ENCODE measurements at regions not wholly inside any gene's neighbourhood (a gene's known extent, or its start where the extent isn't known, plus 50 kb on each side); places are given as distances from the start of the nearest gene placed in this dataset.

DNA sequence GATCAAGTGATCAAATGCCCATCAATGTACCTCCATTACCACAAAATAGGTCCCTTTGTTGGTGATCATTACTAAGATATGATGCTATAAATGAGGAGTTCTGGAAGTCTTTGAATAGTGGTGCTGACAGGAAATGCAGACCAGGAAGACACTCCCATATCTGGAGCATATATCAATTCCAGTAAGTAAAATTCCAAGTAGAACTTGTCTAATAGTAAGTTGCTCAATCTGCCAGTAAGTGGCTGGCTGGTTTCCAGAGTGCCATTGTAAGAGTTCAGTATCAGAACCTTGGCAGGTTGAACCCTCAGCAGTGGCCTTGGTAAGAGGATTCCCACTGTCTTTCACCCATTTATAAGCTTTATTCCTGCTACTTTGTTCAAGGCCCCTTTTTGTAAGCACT lies 379.9 kb upstream of the RBMS3 start:
- no TSS peak for BruUV-seq (replicated peaks)
- H3K4me1 Mint-ChIP-seq (ENCODE audit: low read depth, unreplicated experiment): no peaks in the 10 kb centered on the region
- intact Hi-C loops (cut with micrococcal nuclease; ENCODE audit: unreplicated experiment): no loop called here
- H3K4me3 Mint-ChIP-seq (ENCODE audit: low read depth, unreplicated experiment): no peak overlapping the region
- H3K27ac Mint-ChIP-seq (ENCODE audit: unreplicated experiment): no peak overlapping the region
- no peaks in the 10 kb centered on the region for H3K9me3 Mint-ChIP-seq (ENCODE audit: low read depth, unreplicated experiment)
- CTCF ChIA-PET: no interaction called here
- H3K36me3 Mint-ChIP-seq (ENCODE audit: insufficient read depth, unreplicated experiment): no peaks in the 10 kb centered on the region
- no peak for DNase-seq
- no peaks in the 10 kb centered on the region for H3K27me3 Mint-ChIP-seq (ENCODE audit: unreplicated experiment)
- TF ChIP-seq, protein P1, sequence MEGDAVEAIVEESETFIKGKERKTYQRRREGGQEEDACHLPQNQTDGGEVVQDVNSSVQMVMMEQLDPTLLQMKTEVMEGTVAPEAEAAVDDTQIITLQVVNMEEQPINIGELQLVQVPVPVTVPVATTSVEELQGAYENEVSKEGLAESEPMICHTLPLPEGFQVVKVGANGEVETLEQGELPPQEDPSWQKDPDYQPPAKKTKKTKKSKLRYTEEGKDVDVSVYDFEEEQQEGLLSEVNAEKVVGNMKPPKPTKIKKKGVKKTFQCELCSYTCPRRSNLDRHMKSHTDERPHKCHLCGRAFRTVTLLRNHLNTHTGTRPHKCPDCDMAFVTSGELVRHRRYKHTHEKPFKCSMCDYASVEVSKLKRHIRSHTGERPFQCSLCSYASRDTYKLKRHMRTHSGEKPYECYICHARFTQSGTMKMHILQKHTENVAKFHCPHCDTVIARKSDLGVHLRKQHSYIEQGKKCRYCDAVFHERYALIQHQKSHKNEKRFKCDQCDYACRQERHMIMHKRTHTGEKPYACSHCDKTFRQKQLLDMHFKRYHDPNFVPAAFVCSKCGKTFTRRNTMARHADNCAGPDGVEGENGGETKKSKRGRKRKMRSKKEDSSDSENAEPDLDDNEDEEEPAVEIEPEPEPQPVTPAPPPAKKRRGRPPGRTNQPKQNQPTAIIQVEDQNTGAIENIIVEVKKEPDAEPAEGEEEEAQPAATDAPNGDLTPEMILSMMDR (IDR thresholded peaks at IDR 0.05; ENCODE audit: unreplicated experiment): no peak

DNA sequence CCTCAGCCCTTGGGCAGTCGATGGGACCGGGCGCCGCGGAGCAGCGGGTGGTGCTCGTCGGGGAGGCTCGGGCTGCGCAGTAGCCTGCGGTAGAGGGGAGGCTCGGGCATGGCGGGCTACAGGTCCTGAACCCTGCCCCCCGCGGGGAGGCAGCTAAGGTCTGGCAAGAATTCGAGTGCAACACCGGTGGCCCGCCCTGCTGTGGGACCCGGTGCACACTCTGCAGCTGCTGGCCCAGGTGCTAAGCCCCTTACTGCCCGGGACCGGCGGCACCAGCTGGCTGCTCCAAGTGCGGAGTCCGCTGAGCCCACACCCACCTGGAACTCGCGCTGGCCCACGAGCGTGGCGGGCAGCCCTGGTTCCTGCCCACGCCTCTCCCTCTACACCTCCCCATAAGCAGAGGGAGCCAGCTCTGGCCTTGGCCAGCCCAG lies 377.7 kb upstream of the RBMS3 start:
- Mint-ChIP-seq H3K27me3 (ENCODE audit: unreplicated experiment) (no peaks in the 10 kb centered on the region), H3K4me3 (ENCODE audit: low read depth, unreplicated experiment) (no peak overlapping the region), H3K27ac (ENCODE audit: unreplicated experiment) (no peak overlapping the region), H3K9me3 (ENCODE audit: low read depth, unreplicated experiment) (no peaks in the 10 kb centered on the region), H3K4me1 (ENCODE audit: low read depth, unreplicated experiment) (no peaks in the 10 kb centered on the region), H3K36me3 (ENCODE audit: insufficient read depth, unreplicated experiment) (no peaks in the 10 kb centered on the region)
- TF ChIP-seq, protein P1 (IDR thresholded peaks at IDR 0.05; ENCODE audit: unreplicated experiment): no peak
- no peak for DNase-seq
- CTCF ChIA-PET: no interaction called here
- intact Hi-C loops (cut with micrococcal nuclease; ENCODE audit: unreplicated experiment): no loop called here
- BruUV-seq (replicated peaks): no TSS peak

DNA sequence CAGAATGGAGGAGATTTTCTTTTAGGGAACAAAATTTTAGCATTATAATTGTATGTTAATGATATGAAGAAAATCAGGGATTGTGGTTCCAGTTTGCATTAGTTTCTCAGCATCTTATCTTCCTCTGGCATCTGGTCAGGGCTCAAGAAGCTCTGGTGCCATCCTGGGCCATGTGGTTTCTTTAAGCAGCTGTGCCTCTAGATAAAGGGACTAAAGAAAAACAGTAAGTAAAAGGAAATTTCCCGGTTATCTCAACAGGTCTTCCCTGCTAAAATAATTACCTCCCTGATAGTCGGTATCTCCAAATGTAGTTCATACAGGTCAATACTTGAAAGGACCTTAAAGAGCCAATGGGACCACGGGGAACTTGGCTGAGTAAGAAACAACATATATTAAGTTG lies 375.1 kb upstream of the RBMS3 start:
- TF ChIP-seq, protein P1 (IDR thresholded peaks at IDR 0.05; ENCODE audit: unreplicated experiment): no peak
- intact Hi-C loops (cut with micrococcal nuclease; ENCODE audit: unreplicated experiment): no loop called here
- H3K27ac Mint-ChIP-seq (ENCODE audit: unreplicated experiment): no peak overlapping the region
- no peaks in the 10 kb centered on the region for H3K27me3 Mint-ChIP-seq (ENCODE audit: unreplicated experiment)
- no peaks in the 10 kb centered on the region for H3K4me1 Mint-ChIP-seq (ENCODE audit: low read depth, unreplicated experiment)
- H3K9me3 Mint-ChIP-seq (ENCODE audit: low read depth, unreplicated experiment): no peaks in the 10 kb centered on the region
- no peaks in the 10 kb centered on the region for H3K36me3 Mint-ChIP-seq (ENCODE audit: insufficient read depth, unreplicated experiment)
- no peak for DNase-seq
- CTCF ChIA-PET: no interaction called here
- H3K4me3 Mint-ChIP-seq (ENCODE audit: low read depth, unreplicated experiment): no peak overlapping the region
- no TSS peak for BruUV-seq (replicated peaks)

DNA sequence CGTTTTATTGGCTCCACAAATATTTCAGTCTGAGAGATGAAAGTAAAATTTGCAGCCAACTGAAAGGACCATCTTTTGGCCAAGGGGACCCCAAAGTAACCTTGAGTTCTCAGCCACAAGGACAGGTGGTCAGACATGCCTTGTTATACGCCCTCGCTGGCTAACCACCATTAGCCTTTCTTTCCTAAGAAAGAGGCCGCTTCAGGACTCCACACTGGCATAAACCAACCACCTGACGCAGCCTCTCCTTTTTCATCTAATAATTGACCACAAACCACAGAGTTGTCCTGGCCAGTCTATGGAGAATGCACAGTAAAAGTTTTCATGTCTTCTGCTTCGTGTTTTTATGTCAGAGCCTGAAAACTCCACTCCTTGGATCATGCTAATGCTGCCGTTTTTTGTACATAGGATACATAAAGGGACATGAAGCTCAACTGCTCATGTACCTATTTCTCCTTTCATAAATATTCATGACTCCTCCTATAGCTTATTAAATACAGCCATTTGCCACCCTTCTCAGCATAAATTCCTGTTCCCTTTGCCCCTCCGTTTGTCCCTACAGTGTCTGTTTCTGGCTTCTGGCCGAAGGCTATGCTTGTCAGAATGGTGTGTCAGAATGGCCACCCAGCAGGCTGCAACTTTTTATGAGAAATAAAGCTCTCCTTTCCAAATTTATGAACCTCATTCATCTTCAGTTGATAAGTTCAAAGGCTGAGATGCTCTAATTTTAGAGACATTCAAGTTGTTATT lies 374.1 kb upstream of the RBMS3 start:
- no TSS peak for BruUV-seq (replicated peaks)

More for the DNA sequence above, 374.1 kb upstream of the RBMS3 start:
- no peak for DNase-seq
- Mint-ChIP-seq H3K27ac (ENCODE audit: unreplicated experiment) (no peak overlapping the region), H3K4me1 (ENCODE audit: low read depth, unreplicated experiment) (no peaks in the 10 kb centered on the region), H3K4me3 (ENCODE audit: low read depth, unreplicated experiment) (no peak overlapping the region), H3K36me3 (ENCODE audit: insufficient read depth, unreplicated experiment) (no peaks in the 10 kb centered on the region), H3K9me3 (ENCODE audit: low read depth, unreplicated experiment) (no peaks in the 10 kb centered on the region), H3K27me3 (ENCODE audit: unreplicated experiment) (no peaks in the 10 kb centered on the region)
- CTCF ChIA-PET: no interaction called here
- TF ChIP-seq, protein P1 (IDR thresholded peaks at IDR 0.05; ENCODE audit: unreplicated experiment): no peak
- intact Hi-C loops (cut with micrococcal nuclease; ENCODE audit: unreplicated experiment): no loop called here

Data from Calu3 (cell line).